ENCODE measurements at regions not wholly inside any gene's neighbourhood (a gene's known extent, or its start where the extent isn't known, plus 50 kb on each side); places are given as distances from the start of the nearest gene placed in this dataset.

DNA sequence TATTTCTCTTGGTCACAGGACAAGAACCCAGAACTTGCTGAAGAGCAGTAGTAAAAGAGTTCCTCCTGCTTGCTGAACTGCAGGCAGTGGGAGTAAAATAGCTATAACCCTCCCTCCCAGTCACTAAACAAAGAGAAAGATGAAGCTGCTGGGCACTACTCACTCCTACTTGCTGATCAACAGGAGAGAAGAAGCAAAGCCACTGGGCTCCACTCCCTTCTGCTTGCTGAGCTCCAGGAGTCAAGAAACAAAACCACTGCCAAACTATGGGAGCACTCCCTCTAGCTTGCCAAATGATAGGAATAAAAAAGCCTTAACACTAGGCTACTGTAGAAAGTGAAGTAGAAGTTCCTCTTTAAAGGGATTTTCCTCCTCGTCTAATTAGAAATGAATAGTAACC lies 155.3 kb downstream of the RASSF9 start:
- Mint-ChIP-seq H3K36me3 (ENCODE audit: low read depth, unreplicated experiment) (peaks cover 5% of the 10 kb centered on the region), H3K4me1 (ENCODE audit: unreplicated experiment) (no peaks in the 10 kb centered on the region), H3K4me3 (ENCODE audit: unreplicated experiment) (no peak overlapping the region), H3K9me3 (ENCODE audit: unreplicated experiment) (peaks cover 10% of the 10 kb centered on the region), H3K27me3 (ENCODE audit: unreplicated experiment) (no peaks in the 10 kb centered on the region), H3K27ac (ENCODE audit: unreplicated experiment) (no peak overlapping the region)
- DNase-seq (ENCODE audit: low spot score): no peak
- TF ChIP-seq CTCF (IDR thresholded peaks at IDR 0.05; ENCODE audit: unreplicated experiment): no peak

DNA sequence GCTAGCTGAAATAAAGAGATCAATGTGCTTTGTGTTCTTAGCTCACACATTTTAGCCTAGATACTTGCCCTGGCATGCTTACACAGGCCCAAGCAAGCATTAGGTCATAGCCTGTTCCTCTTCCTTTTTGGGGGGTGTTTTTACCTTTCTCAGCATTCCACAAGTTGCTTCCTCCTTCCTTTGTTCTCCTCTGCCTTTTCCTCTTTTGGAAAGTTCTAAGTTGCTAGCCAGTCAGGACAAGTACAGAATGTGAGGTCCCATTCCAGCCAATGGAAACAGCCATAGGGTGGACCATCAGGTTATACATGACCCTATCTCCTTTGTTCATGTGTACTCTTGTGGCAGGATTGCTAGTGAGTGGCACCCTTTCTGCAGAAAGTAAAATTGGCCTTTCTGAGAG lies 154.9 kb downstream of the RASSF9 start:
- Mint-ChIP-seq H3K4me3 (ENCODE audit: unreplicated experiment) (peak overlapping the region; percentile 29), H3K27me3 (ENCODE audit: unreplicated experiment) (no peaks in the 10 kb centered on the region), H3K27ac (ENCODE audit: unreplicated experiment) (peak overlapping the region; percentile 16), H3K36me3 (ENCODE audit: low read depth, unreplicated experiment) (peaks cover 5% of the 10 kb centered on the region), H3K4me1 (ENCODE audit: unreplicated experiment) (no peaks in the 10 kb centered on the region), H3K9me3 (ENCODE audit: unreplicated experiment) (peaks cover 10% of the 10 kb centered on the region)
- DNase-seq (ENCODE audit: low spot score): no peak
- no peak for TF ChIP-seq CTCF (IDR thresholded peaks at IDR 0.05; ENCODE audit: unreplicated experiment)

GRCh38 chr12:85683051-85683450 lies 153.2 kb downstream of the RASSF9 start:
- no peak for TF ChIP-seq CTCF (IDR thresholded peaks at IDR 0.05; ENCODE audit: unreplicated experiment)
- Mint-ChIP-seq H3K36me3 (ENCODE audit: low read depth, unreplicated experiment) (peaks cover 5% of the 10 kb centered on the region), H3K4me3 (ENCODE audit: unreplicated experiment) (no peak overlapping the region), H3K27me3 (ENCODE audit: unreplicated experiment) (no peaks in the 10 kb centered on the region), H3K9me3 (ENCODE audit: unreplicated experiment) (peaks cover 10% of the 10 kb centered on the region), H3K27ac (ENCODE audit: unreplicated experiment) (no peak overlapping the region), H3K4me1 (ENCODE audit: unreplicated experiment) (no peaks in the 10 kb centered on the region)
- no peak for DNase-seq (ENCODE audit: low spot score)

DNA sequence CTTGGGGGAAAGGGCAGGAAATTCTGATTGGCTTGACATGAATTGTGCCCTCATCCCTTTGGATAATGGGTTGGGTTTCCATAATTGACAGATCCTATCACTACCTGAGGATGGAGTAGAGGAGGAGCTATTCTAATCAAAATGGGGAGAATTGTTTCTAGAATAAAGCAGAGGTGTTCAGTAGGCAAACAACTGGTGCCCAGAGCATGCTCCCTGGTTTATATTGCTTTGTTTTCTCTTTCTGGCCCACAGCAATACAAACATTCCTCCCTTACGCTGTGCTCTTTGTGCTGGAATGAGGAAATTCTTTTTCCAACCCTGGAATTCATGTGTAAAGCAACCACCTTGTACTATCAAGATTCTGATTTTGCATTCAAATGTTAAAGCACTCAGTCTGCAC lies 147.4 kb downstream of the RASSF9 start:
- H3K4me1 Mint-ChIP-seq (ENCODE audit: unreplicated experiment): peaks cover 4% of the 10 kb centered on the region
- no peak for TF ChIP-seq CTCF (IDR thresholded peaks at IDR 0.05; ENCODE audit: unreplicated experiment)
- H3K4me3 Mint-ChIP-seq (ENCODE audit: unreplicated experiment): no peak overlapping the region
- no peak overlapping the region for H3K27ac Mint-ChIP-seq (ENCODE audit: unreplicated experiment)
- H3K36me3 Mint-ChIP-seq (ENCODE audit: low read depth, unreplicated experiment): no peaks in the 10 kb centered on the region
- H3K27me3 Mint-ChIP-seq (ENCODE audit: unreplicated experiment): no peaks in the 10 kb centered on the region
- no peak for DNase-seq (ENCODE audit: low spot score)
- H3K9me3 Mint-ChIP-seq (ENCODE audit: unreplicated experiment): no peaks in the 10 kb centered on the region

DNA sequence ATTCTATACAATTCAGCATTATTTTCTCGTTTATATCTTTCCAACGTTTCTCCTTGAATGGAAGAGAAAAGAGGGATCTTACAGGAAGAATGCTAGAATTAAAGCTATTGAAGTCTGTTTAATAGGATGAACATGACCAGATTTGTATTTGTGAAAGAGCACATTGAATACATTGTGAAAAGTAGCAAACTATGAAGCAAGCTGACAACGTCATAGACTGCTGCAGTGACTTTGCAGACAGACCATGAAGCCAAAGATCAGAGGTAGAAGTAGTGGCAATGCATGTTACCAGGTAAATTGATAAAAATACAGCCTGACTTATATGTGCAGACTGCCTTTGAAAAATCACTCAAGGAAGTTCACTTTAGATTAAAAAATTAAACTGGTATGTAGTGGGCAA lies 146.1 kb downstream of the RASSF9 start:
- no peak for TF ChIP-seq CTCF (IDR thresholded peaks at IDR 0.05; ENCODE audit: unreplicated experiment)
- H3K36me3 Mint-ChIP-seq (ENCODE audit: low read depth, unreplicated experiment): no peaks in the 10 kb centered on the region
- H3K27ac Mint-ChIP-seq (ENCODE audit: unreplicated experiment): no peak overlapping the region

More for the DNA sequence above, 146.1 kb downstream of the RASSF9 start:
- DNase-seq (ENCODE audit: low spot score): no peak
- Mint-ChIP-seq H3K27me3 (ENCODE audit: unreplicated experiment) (no peaks in the 10 kb centered on the region), H3K9me3 (ENCODE audit: unreplicated experiment) (no peaks in the 10 kb centered on the region), H3K4me1 (ENCODE audit: unreplicated experiment) (peaks cover 4% of the 10 kb centered on the region), H3K4me3 (ENCODE audit: unreplicated experiment) (no peak overlapping the region)
